Esophagus muscularis mucosa (tissue), 4 donors: ENCODE measurements at regions not wholly inside any gene's neighbourhood (a gene's known extent, or its start where the extent isn't known, plus 50 kb on each side); places are given as distances from the start of the nearest gene placed in this dataset.

Source experiments
- DNase-seq: peaks from one replicate; pipeline ENCODE4 v3.0.0-alpha.2; 2017; ENCODE audit errors: extremely low spot score
- H3K27ac ChIP-seq, 4 donors: fragments of 200-600 bp; sonication (generic); replicated peaks in 1 of 4; 1 replicate in 3 of 4; 2 replicates in 1 of 4; pipeline ENCODE4 v1.5.1; 2016 to 2019; ENCODE audit warnings: mild to moderate bottlenecking in 1 of 4
- H3K27me3 ChIP-seq, 4 donors: fragments of 200-600 bp; sonication (generic); one replicate each; pipeline versions ENCODE4 v1.5.1 to v1.6.0; 2016 to 2019
- H3K36me3 ChIP-seq, 4 donors: fragments of 200-600 bp; sonication (generic); one replicate each; pipeline ENCODE4 v1.5.1; 2016 to 2019
- H3K4me1 ChIP-seq, 4 donors: fragments of 200-600 bp; sonication (generic); one replicate each; pipeline ENCODE4 v1.5.1; 2016 to 2019
- H3K4me3 ChIP-seq, 4 donors: fragments of 200-600 bp; sonication (generic); 1 replicate in 2 of 4; 2 replicates in 2 of 4; pipeline ENCODE4 v1.5.1; 2016 to 2019; ENCODE audit warnings: mild to moderate bottlenecking in 4 of 4, moderate library complexity in 1 of 4
- H3K9me3 ChIP-seq, 4 donors: fragments of 200-600 bp; sonication (generic); 1 replicate in 3 of 4; 2 replicates in 1 of 4; pipeline ENCODE4 v1.5.1; 2016 to 2019
- CTCF ChIP-seq, 3 experiments: fragments of 200-600 bp in 2 of 3; fragments of 450-650 bp in 1 of 3; sonication (generic) in 2 of 3; IDR thresholded peaks; one replicate each; pipeline ENCODE4 v1.5.1; 2017 to 2019; ENCODE audit warnings: antibody characterized with exemption in 3 of 3, mild to moderate bottlenecking in 2 of 3, moderate library complexity in 1 of 3
- EP300 ChIP-seq: sonication (generic); formaldehyde crosslinking; IDR thresholded peaks from one replicate; pipeline ENCODE4 v1.6.1; 2017; ENCODE audit warnings: antibody characterized with exemption
- POLR2A ChIP-seq: fragments of 450-650 bp; IDR thresholded peaks from one replicate; pipeline ENCODE4 v1.6.1; 2017; ENCODE audit warnings: antibody characterized with exemption, moderate library complexity, mild to moderate bottlenecking, low read depth
- POLR2AphosphoS5 ChIP-seq, 2 donors: sonication (generic); formaldehyde crosslinking; IDR thresholded peaks; one replicate each; pipeline ENCODE4 v1.6.1; 2017; ENCODE audit warnings: antibody characterized with exemption in 2 of 2
- WGBS: methylation state at CpG from one replicate; pipeline ENCODE4 v1.1.5; 2018; 5-methylcytosine and 5-hydroxymethylcytosine counted together
- intact Hi-C: fragments of 100-400 bp; cut with DNase I; formaldehyde crosslinking; loops from one replicate; pipeline ENCODE4 v1.15.1; 2023

GRCh38 chr7:32251659-32252058 lies 181.5 kb upstream of the PDE1C start:
- H3K27me3 ChIP-seq, result no peaks in the 10 kb centered on the region
- no peak overlapping the region for H3K4me3 ChIP-seq
- H3K4me1 ChIP-seq, result no peaks in the 10 kb centered on the region
- H3K9me3 ChIP-seq, result no peaks in the 10 kb centered on the region
- H3K27ac ChIP-seq, result no peak overlapping the region
- H3K36me3 ChIP-seq, result no peaks in the 10 kb centered on the region
- intact Hi-C loops, result no loop called here
- DNase-seq, result peak; percentile 53
- TF ChIP-seq POLR2AphosphoS5 (IDR thresholded peaks at IDR 0.05), result no peak
- TF ChIP-seq CTCF (IDR thresholded peaks at IDR 0.05), result no peak
- TF ChIP-seq EP300, result no peak
- no peak for TF ChIP-seq POLR2A

GRCh38 chr7:32250471-32251260 lies 180.5 kb upstream of the PDE1C start:
- Histone ChIP-seq H3K4me3 (no peak overlapping the region), H3K27me3 (no peaks in the 10 kb centered on the region), H3K9me3 (no peaks in the 10 kb centered on the region), H3K4me1 (no peaks in the 10 kb centered on the region), H3K36me3 (no peaks in the 10 kb centered on the region), H3K27ac (no peak overlapping the region)
- WGBS, result 61% methylated on average over 18 of the region's 18 CpGs
- TF ChIP-seq CTCF (IDR thresholded peaks at IDR 0.05) (no peak), EP300 (no peak), POLR2A (no peak), POLR2AphosphoS5 (IDR thresholded peaks at IDR 0.05) (no peak)
- intact Hi-C loops, result no loop called here
- peak; percentile 79 for DNase-seq

GRCh38 chr7:32250003-32250402 lies 179.8 kb upstream of the PDE1C start:
- H3K9me3 ChIP-seq, result no peaks in the 10 kb centered on the region
- 54% methylated on average over 2 of the region's 2 CpGs for WGBS
- no peak overlapping the region for H3K4me3 ChIP-seq
- H3K36me3 ChIP-seq, result no peaks in the 10 kb centered on the region
- DNase-seq, result peak; percentile 55
- intact Hi-C loops, result no loop called here
- no peaks in the 10 kb centered on the region for H3K4me1 ChIP-seq
- H3K27ac ChIP-seq, result no peak overlapping the region
- H3K27me3 ChIP-seq, result no peaks in the 10 kb centered on the region
- TF ChIP-seq EP300 (no peak), POLR2AphosphoS5 (IDR thresholded peaks at IDR 0.05) (no peak), CTCF (IDR thresholded peaks at IDR 0.05) (no peak), POLR2A (no peak)

GRCh38 chr7:32248522-32248921 lies 178.3 kb upstream of the PDE1C start:
- Histone ChIP-seq H3K27ac (no peak overlapping the region), H3K9me3 (no peaks in the 10 kb centered on the region), H3K4me1 (no peaks in the 10 kb centered on the region), H3K36me3 (no peaks in the 10 kb centered on the region), H3K4me3 (no peak overlapping the region), H3K27me3 (no peaks in the 10 kb centered on the region)
- WGBS, result 18% methylated on average over 2 of the region's 2 CpGs
- TF ChIP-seq POLR2A (no peak), POLR2AphosphoS5 (IDR thresholded peaks at IDR 0.05) (no peak), EP300 (no peak), CTCF (IDR thresholded peaks at IDR 0.05) (no peak)
- intact Hi-C loops, result no loop called here
- DNase-seq, result peak; percentile 26

- peak; percentile 80 for DNase-seq
- Histone ChIP-seq H3K9me3 (no peaks in the 10 kb centered on the region), H3K36me3 (no peaks in the 10 kb centered on the region), H3K27ac (no peak overlapping the region), H3K27me3 (no peaks in the 10 kb centered on the region), H3K4me3 (no peak overlapping the region), H3K4me1 (no peaks in the 10 kb centered on the region)
- intact Hi-C loops, result no loop called here
- no peak for TF ChIP-seq EP300
- no peak for TF ChIP-seq CTCF (IDR thresholded peaks at IDR 0.05)
- TF ChIP-seq POLR2A, result no peak
- no peak for TF ChIP-seq POLR2AphosphoS5 (IDR thresholded peaks at IDR 0.05)
- WGBS, result 72% methylated on average over 4 of the region's 4 CpGs
Measured at GRCh38 chr7:32244806-32245345, 174.7 kb upstream of the PDE1C start.
